PC-3 (cell line): ENCODE measurements at regions not wholly inside any gene's neighbourhood (a gene's known extent, or its start where the extent isn't known, plus 50 kb on each side); places are given as distances from the start of the nearest gene placed in this dataset.

Experiments used
- EZH2 ChIP-seq: fragments of 300-600 bp; sonication (generic); IDR thresholded peaks from one replicate; pipeline ENCODE4 v1.6.1; 2017; ENCODE audit warnings: antibody characterized with exemption, mild to moderate bottlenecking, low read length; ENCODE audit not compliant: unreplicated experiment
- EZH2phosphoT487 ChIP-seq: fragments of 300-600 bp; sonication (generic); IDR thresholded peaks from 2 replicates; pipeline ENCODE4 v1.6.1; 2018; ENCODE audit warnings: mild to moderate bottlenecking, antibody characterized with exemption, low read length, borderline replicate concordance
- TF ChIP-seq, protein P1 (sequence below): fragments of 300-600 bp; sonication (generic); conservative IDR thresholded peaks from 2 replicates; pipeline ENCODE4 v1.5.1; 2017; ENCODE audit warnings: antibody characterized with exemption, low read depth, mild to moderate bottlenecking, low read length

DNA sequence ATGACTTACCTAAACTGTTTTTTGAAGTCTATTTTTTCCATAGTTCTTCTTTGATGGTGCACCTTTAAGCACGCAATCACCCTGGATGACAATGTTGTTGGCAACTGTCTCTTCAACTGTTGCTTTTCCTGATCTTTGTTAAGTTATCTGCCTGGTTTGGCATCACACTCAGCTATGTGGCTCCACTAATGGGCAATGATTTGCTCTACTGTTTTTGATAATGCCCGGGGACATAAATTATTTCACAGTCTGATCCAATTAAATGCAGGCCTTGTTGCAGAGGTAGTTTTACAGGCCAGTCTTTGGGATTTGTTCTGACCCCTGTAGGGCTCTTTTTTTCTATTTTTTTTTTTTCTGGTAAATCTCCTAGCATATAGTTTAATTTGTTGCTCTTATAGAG lies 436.3 kb downstream of the ZNF385D start:
- TF ChIP-seq EZH2phosphoT487 (no peak), EZH2 (no peak)
- TF ChIP-seq, protein P1, sequence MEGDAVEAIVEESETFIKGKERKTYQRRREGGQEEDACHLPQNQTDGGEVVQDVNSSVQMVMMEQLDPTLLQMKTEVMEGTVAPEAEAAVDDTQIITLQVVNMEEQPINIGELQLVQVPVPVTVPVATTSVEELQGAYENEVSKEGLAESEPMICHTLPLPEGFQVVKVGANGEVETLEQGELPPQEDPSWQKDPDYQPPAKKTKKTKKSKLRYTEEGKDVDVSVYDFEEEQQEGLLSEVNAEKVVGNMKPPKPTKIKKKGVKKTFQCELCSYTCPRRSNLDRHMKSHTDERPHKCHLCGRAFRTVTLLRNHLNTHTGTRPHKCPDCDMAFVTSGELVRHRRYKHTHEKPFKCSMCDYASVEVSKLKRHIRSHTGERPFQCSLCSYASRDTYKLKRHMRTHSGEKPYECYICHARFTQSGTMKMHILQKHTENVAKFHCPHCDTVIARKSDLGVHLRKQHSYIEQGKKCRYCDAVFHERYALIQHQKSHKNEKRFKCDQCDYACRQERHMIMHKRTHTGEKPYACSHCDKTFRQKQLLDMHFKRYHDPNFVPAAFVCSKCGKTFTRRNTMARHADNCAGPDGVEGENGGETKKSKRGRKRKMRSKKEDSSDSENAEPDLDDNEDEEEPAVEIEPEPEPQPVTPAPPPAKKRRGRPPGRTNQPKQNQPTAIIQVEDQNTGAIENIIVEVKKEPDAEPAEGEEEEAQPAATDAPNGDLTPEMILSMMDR, result no peak
